NCI-H1694 treated with DMSO at 0.1 percent for 48 hours (cell line): ENCODE measurements at regions not wholly inside any gene's neighbourhood (a gene's known extent, or its start where the extent isn't known, plus 50 kb on each side); places are given as distances from the start of the nearest gene placed in this dataset.
"Not testable (repeated sequence)": the region's sequence is repeated elsewhere in the genome, so short reads cannot be mapped to it uniquely, and the experiment has no call there.

ENCODE experiments used
- DNase-seq: peaks from one replicate; lab custom pipeline; 2025; lab: John Stamatoyannopoulos, UW

DNA sequence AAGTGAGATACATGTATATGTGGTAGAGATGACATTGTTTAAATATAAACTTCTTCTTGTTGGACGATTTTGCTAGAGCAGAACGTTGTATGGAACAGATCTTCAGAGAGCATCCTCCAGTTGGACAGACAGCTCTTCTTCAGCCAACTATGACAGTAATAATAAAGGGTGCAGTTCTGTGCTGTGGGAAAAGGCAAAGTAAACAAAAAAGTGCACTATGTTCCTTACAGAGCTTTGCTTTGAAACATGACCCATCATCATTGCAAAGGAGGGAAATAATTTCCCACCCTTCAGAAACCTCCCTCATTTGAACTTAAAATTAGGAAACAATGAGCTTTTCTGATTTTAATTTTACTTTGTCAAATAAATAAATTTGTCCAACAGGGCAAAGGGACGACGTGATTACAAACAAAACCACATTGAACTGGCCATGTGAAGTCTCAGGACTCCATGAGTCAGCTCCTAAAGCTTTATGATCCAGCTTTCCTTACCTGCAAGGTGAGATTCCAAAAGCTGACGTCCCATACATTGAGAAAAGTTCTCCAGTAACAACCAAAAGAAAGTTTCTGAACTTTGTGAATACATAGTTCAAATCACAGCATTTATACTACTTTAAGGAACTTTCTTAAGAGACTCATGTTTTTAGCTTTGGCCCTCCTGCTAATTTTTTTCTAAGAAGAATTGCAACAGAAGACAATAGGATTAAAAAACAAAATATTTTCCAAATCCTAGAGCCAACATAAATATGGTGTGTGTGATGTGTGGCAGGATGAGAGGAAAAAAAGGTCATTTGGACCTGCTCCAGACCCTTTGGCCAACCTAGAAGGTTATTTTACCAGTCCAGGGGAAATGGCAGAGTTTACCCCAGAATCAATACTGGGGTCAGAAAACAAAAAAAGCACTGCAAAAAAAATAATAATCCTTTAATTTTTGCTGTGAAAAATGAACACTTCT, 565.4 kb upstream of the NRP1 start:
- no peak for DNase-seq

DNA sequence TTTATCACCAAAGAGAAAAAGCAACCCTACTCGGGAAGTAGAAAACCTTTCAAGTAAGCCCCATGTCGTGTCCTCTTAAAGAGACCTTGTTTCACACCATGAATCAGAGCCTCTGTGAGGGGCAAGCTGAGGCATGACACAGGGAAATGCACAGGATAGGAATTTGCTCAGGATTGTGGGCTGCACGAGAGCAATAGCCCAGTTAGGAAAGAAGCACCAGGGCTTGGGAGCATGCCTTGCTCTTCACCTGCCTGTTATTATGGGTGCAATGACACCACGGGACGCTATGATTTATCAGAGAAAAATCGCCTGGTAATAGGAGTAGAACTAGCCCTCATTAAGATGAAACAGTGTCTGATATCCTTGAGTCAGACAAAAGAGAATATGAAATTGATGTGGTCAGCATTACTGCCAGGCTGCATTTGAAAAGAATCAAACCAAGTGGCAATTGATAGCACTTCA, 562.9 kb upstream of the NRP1 start:
- no peak for DNase-seq

- DNase-seq = no peak
Measured at GRCh38 chr10:33893506-33893905, 559.0 kb upstream of the NRP1 start.

- no peak for DNase-seq
Measured at GRCh38 chr10:33889371-33889770, 554.9 kb upstream of the NRP1 start.

GRCh38 chr10:33887188-33887587, 552.7 kb upstream of the NRP1 start:
- DNase-seq = no peak

DNA sequence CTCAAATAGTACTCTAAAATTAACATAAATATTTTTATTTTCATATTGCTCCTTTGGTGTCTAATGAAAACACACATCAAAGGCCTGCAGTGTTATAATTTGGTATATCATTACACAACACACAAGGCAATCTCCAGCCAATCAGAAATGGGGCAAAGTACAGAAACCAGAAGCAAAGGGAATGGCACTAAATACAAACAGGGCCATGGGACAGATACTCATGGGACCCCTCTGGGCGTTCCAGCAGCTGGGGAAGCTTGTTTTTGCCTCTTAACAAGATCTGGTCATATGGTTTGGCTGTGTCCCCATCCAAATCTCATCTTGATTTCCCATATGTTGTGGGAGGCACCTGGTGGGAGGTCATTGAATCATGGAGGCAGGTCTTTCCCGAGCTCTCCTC, 551.8 kb upstream of the NRP1 start:
- no peak for DNase-seq

GRCh38 chr10:33884604-33885003, 550.1 kb upstream of the NRP1 start:
- no peak for DNase-seq

DNA sequence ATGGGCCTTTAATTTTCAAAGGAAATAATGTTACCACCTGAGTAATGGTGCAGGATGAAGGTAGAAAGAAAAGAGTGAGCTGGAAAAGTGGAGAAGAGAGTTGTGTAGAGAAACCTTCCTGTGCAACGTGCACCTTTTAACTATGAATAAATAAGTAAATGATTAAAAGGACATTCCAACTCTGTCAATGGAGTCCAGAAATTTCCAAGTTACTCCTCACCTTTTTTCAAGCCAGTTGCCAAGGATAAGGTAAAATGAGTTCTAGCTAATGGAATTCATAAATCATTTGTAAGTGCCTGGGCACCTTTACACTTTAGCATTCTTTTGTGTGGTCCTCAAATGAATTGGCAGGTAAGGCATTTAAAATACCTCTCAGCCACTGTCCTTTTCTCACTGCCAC, 549.4 kb upstream of the NRP1 start:
- DNase-seq = no peak

DNA sequence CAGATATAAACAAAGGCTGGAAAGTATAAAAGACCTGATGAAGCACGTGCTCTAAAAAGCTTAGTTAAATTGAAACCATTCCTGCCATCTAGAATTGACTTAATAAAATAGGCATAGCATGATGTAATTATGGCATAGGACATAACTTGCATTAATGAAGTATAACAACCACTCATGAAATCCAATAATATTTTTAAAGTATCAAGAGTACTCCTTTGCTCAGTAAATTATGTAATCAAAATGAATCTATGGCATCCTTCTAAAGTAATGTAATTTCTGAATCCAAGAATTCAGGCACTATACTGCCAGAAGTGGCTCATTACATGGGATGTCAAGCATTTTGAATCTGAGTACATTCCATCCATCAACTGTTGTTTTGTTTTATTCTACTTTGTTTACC, 548.5 kb upstream of the NRP1 start:
- no peak for DNase-seq

DNA sequence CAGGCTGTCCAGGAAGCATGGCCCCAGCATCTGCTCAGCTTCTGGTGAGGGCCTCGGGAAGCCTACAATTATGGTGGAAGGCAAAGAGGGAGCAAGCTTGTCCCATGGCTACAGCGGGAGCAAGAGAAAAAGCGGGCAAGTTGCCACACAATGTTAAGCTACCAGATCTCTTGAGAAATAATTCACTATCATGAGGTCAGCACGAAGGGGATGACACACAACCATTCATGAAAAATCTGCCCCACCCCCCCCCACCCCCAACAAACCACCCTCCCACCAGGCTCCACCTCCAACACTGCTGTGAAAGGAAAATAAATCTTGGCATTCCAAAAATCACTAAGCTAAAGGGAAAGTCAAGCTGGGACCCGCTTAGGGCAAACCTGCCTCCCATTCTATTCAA, 545.8 kb upstream of the NRP1 start:
- no peak for DNase-seq

DNA sequence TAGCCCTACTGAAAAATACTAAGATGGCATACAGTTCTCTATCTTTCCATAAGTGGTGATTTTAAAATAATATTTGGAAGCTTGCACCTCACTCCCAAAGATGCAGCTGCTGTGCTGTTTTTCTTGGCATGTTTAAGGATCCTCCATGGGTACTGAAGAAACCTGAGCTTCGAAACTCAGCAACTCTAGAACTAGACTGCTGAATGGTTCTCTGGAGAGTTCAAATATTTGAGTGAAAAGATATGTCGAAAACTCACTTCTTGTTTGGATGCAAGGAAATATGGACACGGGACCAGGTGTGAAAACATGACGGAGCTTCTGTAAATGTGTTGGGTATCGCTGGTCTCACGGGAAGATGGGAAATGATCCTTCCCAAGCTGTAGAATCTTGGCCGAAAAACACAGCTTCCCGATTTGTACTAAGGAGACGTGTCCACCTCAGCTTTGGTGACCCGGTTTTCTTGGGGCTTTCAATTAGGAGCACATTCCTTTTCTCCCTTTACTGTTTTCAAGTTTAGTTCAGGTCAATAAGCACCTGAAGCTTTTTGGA, 543.8 kb upstream of the NRP1 start:
- DNase-seq = no peak

GRCh38 chr10:33876584-33877400, 542.3 kb upstream of the NRP1 start:
- DNase-seq = no peak

DNA sequence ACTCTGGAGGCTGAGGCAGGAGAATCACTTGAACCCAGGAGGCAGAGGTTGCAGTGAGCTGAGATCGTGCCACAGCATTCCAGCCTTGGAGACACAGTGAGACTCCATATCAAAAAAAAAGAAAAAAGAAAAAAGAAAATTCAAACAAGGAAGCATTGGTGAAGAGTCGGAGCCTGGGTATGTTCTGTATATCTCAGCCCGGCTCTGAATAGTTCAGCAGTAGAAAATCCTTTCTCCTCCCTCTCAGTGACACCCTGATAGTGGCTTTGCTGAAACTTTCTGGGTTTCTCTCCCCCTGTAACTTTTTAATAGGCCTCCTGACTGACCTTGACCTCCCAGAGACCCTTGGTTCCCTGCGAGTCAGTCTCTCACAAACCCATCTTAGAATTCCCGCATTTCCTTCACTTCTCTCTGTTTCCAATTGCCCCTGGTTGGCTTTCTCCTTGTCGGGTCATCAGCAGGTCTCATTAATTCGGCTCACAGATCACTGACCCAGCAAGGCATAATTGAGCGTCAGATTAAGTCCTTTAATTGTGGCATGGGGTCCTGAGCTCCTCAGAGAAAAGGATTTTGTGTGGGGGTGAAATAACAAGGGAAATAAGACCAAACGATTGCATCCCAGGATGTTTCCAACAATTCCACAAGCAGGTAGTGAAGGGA, 541.6 kb upstream of the NRP1 start:
- DNase-seq = no peak

GRCh38 chr10:33871061-33871956, 536.8 kb upstream of the NRP1 start:
- no peak for DNase-seq

DNA sequence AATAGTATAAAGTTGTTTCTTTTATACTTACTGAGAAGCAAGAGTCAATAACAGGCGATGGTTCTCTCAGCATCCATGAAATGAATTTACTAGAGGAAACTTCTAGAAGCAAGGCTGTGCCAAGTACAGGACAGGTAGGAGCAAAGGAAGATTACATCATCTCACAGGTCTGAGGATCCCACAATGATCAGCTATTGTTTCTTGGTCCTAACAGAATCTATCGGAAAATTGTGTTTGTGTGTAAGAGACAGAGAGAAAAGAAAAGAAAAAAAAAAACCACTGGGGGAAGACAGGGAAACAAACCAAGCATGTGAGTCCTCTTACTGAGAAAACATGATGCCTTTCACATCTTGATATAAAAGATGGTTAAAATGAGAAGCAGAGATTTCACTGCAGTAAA, 535.0 kb upstream of the NRP1 start:
- no peak for DNase-seq

DNA sequence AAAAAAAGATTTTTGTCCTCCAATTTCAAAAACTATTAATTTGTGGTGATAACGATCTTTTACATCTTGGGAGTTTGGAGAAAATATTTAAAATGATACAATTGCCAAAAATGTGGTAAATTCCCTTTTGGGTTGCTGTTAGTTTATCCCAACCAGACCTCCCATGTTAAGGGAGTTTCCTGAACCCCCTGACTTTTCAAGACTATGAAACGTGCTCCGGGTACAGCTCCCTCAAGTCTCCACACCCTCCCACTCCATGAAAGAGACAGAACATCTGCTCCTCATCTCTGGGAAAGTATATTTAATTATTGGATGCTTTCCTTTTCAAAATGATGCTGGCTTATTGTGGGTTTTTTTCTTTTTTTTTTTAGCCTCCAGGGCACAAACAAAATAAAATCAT, 534.6 kb upstream of the NRP1 start:
- DNase-seq = no peak

DNA sequence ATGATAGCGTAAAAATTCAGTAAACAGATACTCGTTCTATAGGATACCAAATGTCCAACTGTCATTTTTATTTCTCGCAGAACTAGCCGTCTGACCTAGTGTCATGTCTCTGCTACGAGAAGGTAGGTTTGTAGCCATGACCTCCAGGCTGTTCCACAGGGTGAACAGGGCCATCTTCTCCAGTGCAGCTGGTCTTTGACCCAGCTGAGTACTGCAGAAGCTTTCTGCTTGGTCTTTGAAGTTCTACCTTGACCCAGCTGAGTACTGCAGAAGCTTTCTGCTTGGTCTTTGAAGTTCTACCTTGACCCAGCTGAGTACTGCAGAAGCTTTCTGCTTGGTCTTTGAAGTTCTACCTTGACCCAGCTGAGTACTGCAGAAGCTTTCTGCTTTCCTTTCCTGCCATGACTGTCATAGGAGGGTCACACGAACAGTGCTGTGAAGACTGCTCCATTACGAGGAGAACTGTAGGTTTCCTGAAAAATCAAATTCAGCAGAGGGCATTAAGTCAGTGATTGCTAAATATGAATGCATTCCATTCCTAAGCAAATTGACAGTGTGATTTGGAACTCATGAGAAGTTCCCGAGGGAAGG, 532.8 kb upstream of the NRP1 start:
- not testable (repeated sequence) for DNase-seq

- DNase-seq = no peak
Measured at GRCh38 chr10:33863352-33863751, 528.9 kb upstream of the NRP1 start.

GRCh38 chr10:33862536-33863105, 528.2 kb upstream of the NRP1 start:
- DNase-seq = no peak

DNA sequence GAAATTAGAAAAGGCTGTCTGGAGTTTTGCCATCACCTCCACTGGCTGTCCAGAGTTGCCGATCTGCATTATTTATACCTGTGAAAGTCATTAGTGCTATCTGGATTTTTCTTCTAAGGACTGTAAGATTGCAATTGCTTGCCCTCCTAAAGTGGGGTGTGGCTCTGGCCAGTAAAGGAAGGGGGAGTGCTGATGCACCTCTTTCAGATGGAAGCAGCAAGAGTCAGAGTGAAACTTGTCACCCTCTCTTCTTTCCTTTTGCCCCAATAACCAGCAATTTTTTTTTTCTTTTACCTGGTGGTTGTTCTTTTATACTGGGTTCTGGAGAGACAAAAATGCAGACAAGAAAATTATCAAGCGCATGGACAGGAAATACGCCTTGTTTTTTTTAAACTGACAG, 527.4 kb upstream of the NRP1 start:
- DNase-seq = no peak
